SU-DHL-6 (cell line): ENCODE measurements at regions not wholly inside any gene's neighbourhood (a gene's known extent, or its start where the extent isn't known, plus 50 kb on each side); places are given as distances from the start of the nearest gene placed in this dataset.

Source experiments
- H2AFZ ChIP-seq: fragments of 200-600 bp; sonication (generic); 2 replicates; pipeline ENCODE4 v1.6.1; 2014; ENCODE audit warnings: low read depth, mild to moderate bottlenecking, moderate library complexity, mixed read lengths, antibody characterized with exemption, low read length; ENCODE audit not compliant: severe bottlenecking
- H3F3A ChIP-seq: fragments of 200-600 bp; shearing (Covaris generic); 2 replicates; pipeline ENCODE4 v1.6.0; 2016; ENCODE audit warnings: antibody characterized with exemption, mild to moderate bottlenecking; ENCODE audit not compliant: insufficient read depth
- H3K27ac ChIP-seq: fragments of 200-600 bp; sonication (generic); 2 replicates; pipeline ENCODE4 v1.5.1; 2016; ENCODE audit warnings: low read depth, mild to moderate bottlenecking, low read length, moderate library complexity, mixed read lengths
- H3K27me3 ChIP-seq: fragments of 200-600 bp; sonication (generic), shearing (Covaris generic); 2 replicates; pipeline ENCODE4 v1.6.0; 2014; ENCODE audit warnings: mild to moderate bottlenecking, low read length
- H3K36me3 ChIP-seq: fragments of 200-600 bp; sonication (generic); 2 replicates; pipeline ENCODE4 v1.6.1; 2014; ENCODE audit warnings: mild to moderate bottlenecking, low read length, mixed read lengths
- H3K4me2 ChIP-seq: fragments of 300-600, 200-600 bp; shearing (Covaris generic), sonication (generic); 2 replicates; pipeline ENCODE4 v1.6.0; 2014; ENCODE audit warnings: low read length, low read depth, mild to moderate bottlenecking; ENCODE audit not compliant: poor library complexity, severe bottlenecking
- H3K4me3 ChIP-seq: fragments of 200-600 bp; sonication (generic); 2 replicates; pipeline ENCODE4 v1.5.1; 2014; ENCODE audit warnings: antibody characterized with exemption, low read length, mild to moderate bottlenecking, mixed read lengths; ENCODE audit not compliant: insufficient read depth, poor library complexity, severe bottlenecking
- H3K79me2 ChIP-seq: fragments of 200-600 bp; sonication (generic); 2 replicates; pipeline ENCODE4 v1.6.1; 2014; ENCODE audit warnings: mild to moderate bottlenecking, low read length, moderate library complexity; ENCODE audit not compliant: insufficient read depth
- H3K9ac ChIP-seq: fragments of 200-600 bp; sonication (generic); 2 replicates; pipeline ENCODE4 v1.7.0; 2014; ENCODE audit warnings: mild to moderate bottlenecking, low read length
- H3K9me2 ChIP-seq: fragments of 200-600 bp; sonication (generic); replicated peaks from 2 replicates; pipeline ENCODE4 v1.6.1; 2014; ENCODE audit warnings: low read length; ENCODE audit not compliant: insufficient read depth
- H3K9me3 ChIP-seq: fragments of 200-600 bp; sonication (generic); 2 replicates; pipeline ENCODE4 v1.6.1; 2014; ENCODE audit warnings: low read length, mixed read lengths; ENCODE audit not compliant: insufficient read depth
- H4K20me1 ChIP-seq: fragments of 200-600 bp; sonication (generic); 2 replicates; pipeline ENCODE4 v1.6.1; 2014; ENCODE audit warnings: low read depth, mild to moderate bottlenecking, antibody characterized with exemption, low read length, moderate library complexity, mixed read lengths
- CTCF ChIP-seq: fragments of 200-600 bp; sonication (generic); IDR thresholded peaks from one replicate; pipeline ENCODE4 v1.5.1; 2017; ENCODE audit warnings: antibody characterized with exemption, mild to moderate bottlenecking, low read length, moderate library complexity; ENCODE audit not compliant: insufficient read depth, poor library complexity, severe bottlenecking
- EZH2phosphoT487 ChIP-seq: fragments of 200-600 bp; sonication (generic), shearing (Covaris generic); conservative IDR thresholded peaks from 2 replicates; pipeline ENCODE4 v1.6.1; 2018; ENCODE audit warnings: mild to moderate bottlenecking, antibody characterized with exemption, low read length, moderate library complexity, mixed read lengths

- H3K9me2 ChIP-seq = no peaks in the 10 kb centered on the region
- H4K20me1 ChIP-seq = no peaks in the 10 kb centered on the region
These were observed 226.8 kb downstream of the C11orf87 start for GRCh38 chr11:109648804-109649203.

GRCh38 chr11:109654091-109654490 is 232.1 kb downstream of the C11orf87 start:
- no peaks in the 10 kb centered on the region for H3K27me3 ChIP-seq
- no peak overlapping the region for H3K4me2 ChIP-seq
- H3K9ac ChIP-seq = no peak overlapping the region
- H4K20me1 ChIP-seq = no peaks in the 10 kb centered on the region
- no peaks in the 10 kb centered on the region for H3K79me2 ChIP-seq
- no peaks in the 10 kb centered on the region for H3K9me2 ChIP-seq
- no peak overlapping the region for H3K4me3 ChIP-seq
- H3F3A ChIP-seq = no peaks in the 10 kb centered on the region
- no peaks in the 10 kb centered on the region for H3K9me3 ChIP-seq
- H2AFZ ChIP-seq = no peak overlapping the region
- H3K36me3 ChIP-seq = no peaks in the 10 kb centered on the region
- H3K27ac ChIP-seq = no peak overlapping the region
- TF ChIP-seq EZH2phosphoT487 (no peak), CTCF (no peak)

More at GRCh38 chr11:109648804-109649203, 226.8 kb downstream of the C11orf87 start:
- Histone ChIP-seq H3K27me3 (no peaks in the 10 kb centered on the region), H2AFZ (no peak overlapping the region), H3K9ac (no peak overlapping the region), H3K4me3 (no peak overlapping the region), H3F3A (no peaks in the 10 kb centered on the region), H3K4me2 (no peak overlapping the region), H3K9me3 (no peaks in the 10 kb centered on the region), H3K79me2 (no peaks in the 10 kb centered on the region), H3K36me3 (no peaks in the 10 kb centered on the region), H3K27ac (no peak overlapping the region)
- TF ChIP-seq CTCF (no peak), EZH2phosphoT487 (no peak)

GRCh38 chr11:109658190-109658589 is 236.2 kb downstream of the C11orf87 start:
- H3K9me3 ChIP-seq = no peaks in the 10 kb centered on the region
- no peak for TF ChIP-seq CTCF
- H3K4me3 ChIP-seq = no peak overlapping the region
- H3K27ac ChIP-seq = no peak overlapping the region
- no peaks in the 10 kb centered on the region for H3K79me2 ChIP-seq
- no peak overlapping the region for H2AFZ ChIP-seq
- H3K27me3 ChIP-seq = no peaks in the 10 kb centered on the region
- no peaks in the 10 kb centered on the region for H3F3A ChIP-seq
- H3K36me3 ChIP-seq = no peaks in the 10 kb centered on the region
- H3K9me2 ChIP-seq = no peaks in the 10 kb centered on the region
- no peak overlapping the region for H3K4me2 ChIP-seq
- H4K20me1 ChIP-seq = no peaks in the 10 kb centered on the region
- no peak overlapping the region for H3K9ac ChIP-seq

GRCh38 chr11:109667719-109668118 is 245.7 kb downstream of the C11orf87 start:
- H3K9ac ChIP-seq = no peak overlapping the region
- H3K36me3 ChIP-seq = no peaks in the 10 kb centered on the region
- H3K9me2 ChIP-seq = no peaks in the 10 kb centered on the region
- no peak for TF ChIP-seq CTCF
- no peak for TF ChIP-seq EZH2phosphoT487
- H3K27me3 ChIP-seq = no peaks in the 10 kb centered on the region
- H3K4me2 ChIP-seq = no peak overlapping the region
- no peak overlapping the region for H3K27ac ChIP-seq
- no peaks in the 10 kb centered on the region for H3K79me2 ChIP-seq
- no peaks in the 10 kb centered on the region for H3K9me3 ChIP-seq
- no peak overlapping the region for H3K4me3 ChIP-seq
- no peaks in the 10 kb centered on the region for H4K20me1 ChIP-seq
- H2AFZ ChIP-seq = no peak overlapping the region
- H3F3A ChIP-seq = no peaks in the 10 kb centered on the region
